ENCODE measurements at regions not wholly inside any gene's neighbourhood (a gene's known extent, or its start where the extent isn't known, plus 50 kb on each side); places are given as distances from the start of the nearest gene placed in this dataset.
A peak's percentile ranks its signal among the peaks of the same experiment; 100 is the strongest.
"Not testable (repeated sequence)": the region's sequence is repeated elsewhere in the genome, so short reads cannot be mapped to it uniquely, and the experiment has no call there.

DNA sequence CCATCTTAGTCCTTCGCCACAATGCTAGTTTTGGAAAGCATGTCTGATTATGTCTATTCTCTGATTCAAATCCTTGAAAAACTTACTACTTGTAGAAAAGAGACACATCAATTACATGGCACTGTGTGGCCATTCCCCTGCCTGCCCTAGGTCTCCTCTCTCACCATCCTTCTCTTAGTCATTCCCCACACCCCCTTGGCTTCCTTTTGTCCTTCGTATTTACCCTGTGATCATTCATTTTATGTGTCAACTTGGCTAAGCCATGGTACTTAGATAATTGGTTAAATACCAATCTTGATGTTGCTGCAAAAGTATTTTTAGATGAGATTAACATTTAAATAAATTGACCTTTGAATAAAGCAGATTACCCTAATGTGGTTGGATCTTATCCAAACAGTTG, 122.9 kb upstream of the CDH11 start:
- Histone ChIP-seq H3K27me3 (ENCODE audit: control insufficient read depth, insufficient read depth, low read length) (no peaks in the 10 kb centered on the region), H3K4me3 (ENCODE audit: low read depth, low read length) (no peak overlapping the region), H3K9ac (ENCODE audit: low read depth, low read length) (no peak overlapping the region), H3K36me3 (ENCODE audit: control insufficient read depth, insufficient read depth, low read length) (no peaks in the 10 kb centered on the region), H3K27ac (ENCODE audit: low read depth, low read length) (no peak overlapping the region), H3K9me3 (ENCODE audit: control insufficient read depth, insufficient read depth, low read length) (no peaks in the 10 kb centered on the region), H3K4me1 (ENCODE audit: control insufficient read depth, insufficient read depth, low read length) (peaks cover 25% of the 10 kb centered on the region)

DNA sequence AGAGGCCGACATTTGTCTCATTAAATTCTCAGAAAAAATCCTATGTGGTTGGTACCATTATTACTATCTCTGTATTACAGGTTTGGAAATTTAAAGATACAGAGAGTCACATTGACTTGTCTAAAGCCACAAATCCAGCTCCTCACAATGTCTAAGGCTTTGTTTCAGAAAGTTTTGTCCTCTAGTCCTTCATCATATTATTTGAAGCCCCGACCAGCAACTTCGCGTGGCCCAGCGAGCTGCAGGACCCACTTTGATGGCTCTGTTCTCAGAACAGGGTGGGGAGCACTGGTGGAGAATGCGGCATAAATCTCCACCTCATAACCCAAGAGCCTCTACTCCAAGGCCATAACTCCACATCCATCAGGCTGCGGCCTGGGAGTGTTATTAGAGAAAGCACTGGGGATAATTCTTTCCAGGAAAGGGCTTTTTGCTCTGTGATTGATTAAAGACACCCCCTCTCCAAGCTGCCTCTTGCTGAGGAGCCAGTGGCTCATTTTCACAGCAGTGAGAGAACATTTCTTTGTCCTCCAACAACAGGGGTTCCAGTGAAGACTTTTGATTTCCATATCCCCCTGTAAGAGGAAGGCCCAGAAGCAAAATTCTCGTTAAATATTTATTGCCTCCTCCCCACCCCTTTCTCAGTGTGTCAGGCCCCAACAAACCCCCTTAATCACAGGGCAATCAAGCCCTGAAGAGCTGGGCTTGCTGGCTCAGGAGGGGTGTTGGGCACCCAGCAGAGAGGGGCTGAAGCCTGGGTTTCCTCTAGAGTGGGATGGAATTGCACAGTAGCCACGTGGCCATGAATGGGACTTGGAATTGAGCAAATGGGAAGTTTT, 113.7 kb upstream of the CDH11 start:
- Histone ChIP-seq H3K36me3 (ENCODE audit: control insufficient read depth, insufficient read depth, low read length) (peaks cover 3% of the 10 kb centered on the region; the same call in 1 of the 2 replicates), H3K27ac (ENCODE audit: low read depth, low read length) (peak overlapping the region; percentile 99), H3K9me3 (ENCODE audit: control insufficient read depth, insufficient read depth, low read length) (no peaks in the 10 kb centered on the region), H3K27me3 (ENCODE audit: control insufficient read depth, insufficient read depth, low read length) (no peaks in the 10 kb centered on the region), H3K9ac (ENCODE audit: low read depth, low read length) (peak overlapping the region; percentile 79), H3K4me3 (ENCODE audit: low read depth, low read length) (peak overlapping the region; percentile 80), H3K4me1 (ENCODE audit: control insufficient read depth, insufficient read depth, low read length) (peaks cover 22% of the 10 kb centered on the region)

DNA sequence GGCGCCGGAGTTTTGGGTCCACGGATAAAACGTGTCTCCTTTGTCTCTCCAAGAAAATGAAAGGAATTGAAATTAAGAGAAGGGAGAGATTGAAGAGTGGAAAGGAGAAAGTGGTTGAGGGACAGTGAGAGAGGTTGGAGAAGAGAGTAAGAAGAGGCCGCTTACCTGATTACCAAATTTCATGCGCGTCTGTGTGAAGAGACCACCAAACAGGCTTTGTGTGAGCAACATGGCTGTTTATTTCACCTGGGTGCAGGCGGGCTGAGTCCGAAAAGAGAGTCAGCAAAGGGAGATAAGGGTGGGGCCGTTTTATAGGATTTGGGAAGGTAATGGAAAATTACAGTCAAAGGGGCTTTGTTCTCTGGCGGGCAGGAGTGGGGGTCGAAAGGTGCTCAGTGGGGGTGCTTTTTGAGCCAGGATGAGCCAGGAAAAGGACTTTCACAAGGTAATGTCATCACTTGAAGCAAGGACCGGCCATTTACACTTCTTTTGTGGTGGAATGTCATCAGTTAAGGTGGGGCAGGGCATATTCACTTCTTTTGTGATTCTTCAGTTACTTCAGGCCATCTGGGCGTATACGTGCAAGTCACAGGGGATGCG, 113.0 kb upstream of the CDH11 start:
- H3K9me3 ChIP-seq (ENCODE audit: control insufficient read depth, insufficient read depth, low read length); H3K36me3 ChIP-seq (ENCODE audit: control insufficient read depth, insufficient read depth, low read length); H3K27me3 ChIP-seq (ENCODE audit: control insufficient read depth, insufficient read depth, low read length): not testable (repeated sequence)
- Histone ChIP-seq H3K4me3 (ENCODE audit: low read depth, low read length) (peak overlapping the region; percentile 80), H3K9ac (ENCODE audit: low read depth, low read length) (peak overlapping the region; percentile 95), H3K4me1 (ENCODE audit: control insufficient read depth, insufficient read depth, low read length) (peaks cover 15% of the 10 kb centered on the region), H3K27ac (ENCODE audit: low read depth, low read length) (peak overlapping the region; percentile 99)

DNA sequence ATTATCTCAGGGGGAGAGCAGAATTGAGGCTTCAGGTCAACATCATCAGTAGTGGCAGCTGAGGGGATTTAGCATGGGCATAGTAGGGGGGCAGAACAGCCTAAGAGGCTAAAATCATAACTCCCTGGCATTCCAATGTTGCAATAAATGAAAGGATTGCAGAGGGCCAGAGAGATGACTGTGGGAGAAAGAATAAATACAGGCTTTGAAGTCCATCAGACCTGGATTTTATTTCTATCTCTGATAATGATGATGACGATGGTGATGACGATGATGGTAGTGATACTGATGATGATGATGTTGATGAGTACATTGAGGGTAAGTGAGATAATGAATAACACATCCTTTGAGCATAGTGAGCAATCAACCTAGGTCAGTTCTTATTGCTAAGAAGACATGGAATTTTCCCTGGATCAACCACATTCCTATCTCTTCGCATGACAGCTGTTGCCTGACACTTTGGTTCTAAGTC, 107.4 kb upstream of the CDH11 start:
- Histone ChIP-seq H3K9ac (ENCODE audit: low read depth, low read length) (no peak overlapping the region), H3K36me3 (ENCODE audit: control insufficient read depth, insufficient read depth, low read length) (peaks cover 31% of the 10 kb centered on the region), H3K27me3 (ENCODE audit: control insufficient read depth, insufficient read depth, low read length) (no peaks in the 10 kb centered on the region), H3K27ac (ENCODE audit: low read depth, low read length) (no peak overlapping the region), H3K4me3 (ENCODE audit: low read depth, low read length) (peak overlapping the region; percentile 42; the same call in 1 of the 2 replicates), H3K4me1 (ENCODE audit: control insufficient read depth, insufficient read depth, low read length) (peaks cover 48% of the 10 kb centered on the region), H3K9me3 (ENCODE audit: control insufficient read depth, insufficient read depth, low read length) (no peaks in the 10 kb centered on the region)

DNA sequence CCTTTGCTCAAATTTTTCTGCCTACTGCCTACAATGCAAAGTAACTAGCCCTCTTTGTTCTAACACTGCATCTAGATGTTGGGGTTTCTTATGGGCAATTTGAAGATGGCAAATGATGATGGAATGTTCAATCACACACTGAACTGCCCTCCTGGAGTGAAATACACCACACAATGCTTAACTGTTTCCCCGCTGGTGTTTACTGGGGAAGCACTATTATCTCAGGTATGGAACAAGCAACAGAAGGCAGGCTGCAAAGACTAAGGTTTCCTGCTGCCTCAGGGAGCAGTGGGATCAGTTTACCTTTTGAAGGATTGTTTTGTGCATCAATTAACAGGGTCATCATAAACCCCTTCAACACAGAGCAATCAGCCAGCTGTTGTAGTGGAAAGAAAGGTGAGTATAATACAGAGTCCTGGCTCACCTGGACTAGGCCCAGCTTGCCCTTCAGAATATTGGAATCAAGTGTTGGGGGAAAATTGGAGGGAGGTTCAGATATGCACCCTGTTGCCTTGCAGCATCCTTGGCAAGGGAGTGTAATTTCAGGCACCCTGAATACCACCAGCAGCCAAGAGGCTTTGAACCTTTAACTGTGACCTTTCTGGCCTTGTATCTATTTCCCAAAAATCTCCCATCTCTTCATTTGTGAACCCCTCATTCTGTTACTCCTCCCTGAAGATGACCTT, 105.4 kb upstream of the CDH11 start:
- Histone ChIP-seq H3K9me3 (ENCODE audit: control insufficient read depth, insufficient read depth, low read length) (no peaks in the 10 kb centered on the region), H3K4me1 (ENCODE audit: control insufficient read depth, insufficient read depth, low read length) (peaks cover 60% of the 10 kb centered on the region), H3K27ac (ENCODE audit: low read depth, low read length) (no peak overlapping the region), H3K9ac (ENCODE audit: low read depth, low read length) (no peak overlapping the region), H3K27me3 (ENCODE audit: control insufficient read depth, insufficient read depth, low read length) (0 out of 2 replicates have a peak, but pooled peaks cover 3% of the 10 kb centered on the region), H3K4me3 (ENCODE audit: low read depth, low read length) (no peak overlapping the region), H3K36me3 (ENCODE audit: control insufficient read depth, insufficient read depth, low read length) (peaks cover 31% of the 10 kb centered on the region)

DNA sequence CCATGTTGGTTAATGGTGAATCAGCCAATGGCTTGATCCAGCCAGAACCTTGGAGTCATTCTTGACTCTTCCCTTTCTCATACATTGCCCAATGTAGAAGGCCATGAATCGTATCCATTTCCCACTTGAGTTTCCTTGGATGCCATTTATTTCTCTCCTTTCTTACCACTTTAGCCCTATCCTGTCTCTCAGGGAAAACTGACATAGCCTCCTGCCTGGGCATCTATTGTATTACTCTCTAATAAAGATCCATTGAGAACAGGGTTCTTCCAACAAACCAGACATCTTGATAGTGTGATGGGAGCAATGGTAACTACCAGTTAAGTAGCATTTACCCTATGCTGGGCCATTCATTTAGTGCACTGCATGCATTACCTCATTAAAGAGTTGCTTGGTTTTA, 104.2 kb upstream of the CDH11 start:
- H3K27me3 ChIP-seq (ENCODE audit: control insufficient read depth, insufficient read depth, low read length) = peaks cover 14% of the 10 kb centered on the region; the same call in 1 of the 2 replicates
- H3K9ac ChIP-seq (ENCODE audit: low read depth, low read length) = no peak overlapping the region
- peaks cover 28% of the 10 kb centered on the region for H3K36me3 ChIP-seq (ENCODE audit: control insufficient read depth, insufficient read depth, low read length)
- H3K4me3 ChIP-seq (ENCODE audit: low read depth, low read length) = no peak overlapping the region
- H3K4me1 ChIP-seq (ENCODE audit: control insufficient read depth, insufficient read depth, low read length) = peaks cover 60% of the 10 kb centered on the region
- H3K9me3 ChIP-seq (ENCODE audit: control insufficient read depth, insufficient read depth, low read length) = no peaks in the 10 kb centered on the region
- no peak overlapping the region for H3K27ac ChIP-seq (ENCODE audit: low read depth, low read length)

DNA sequence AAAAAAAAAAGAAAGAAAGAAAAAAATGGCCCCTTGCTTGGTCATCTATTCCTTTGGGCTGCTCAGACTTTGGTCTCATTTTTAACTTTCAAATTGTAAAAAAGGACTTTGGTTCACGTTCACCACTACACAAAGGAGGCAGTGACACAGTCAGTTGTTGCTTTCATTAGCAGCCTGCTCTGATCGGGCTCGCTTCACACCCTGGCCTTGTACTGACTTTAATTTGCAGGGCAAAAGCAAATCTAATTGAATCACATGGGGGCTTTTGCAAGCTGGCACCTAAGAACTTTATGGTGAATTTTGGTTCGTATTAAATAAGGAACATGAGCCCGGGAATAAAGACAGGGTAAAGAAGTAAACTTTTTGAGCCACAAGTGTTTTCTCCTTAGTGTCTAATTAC, 103.6 kb upstream of the CDH11 start:
- Histone ChIP-seq H3K9ac (ENCODE audit: low read depth, low read length) (no peak overlapping the region), H3K27ac (ENCODE audit: low read depth, low read length) (peak overlapping the region; percentile 57), H3K4me1 (ENCODE audit: control insufficient read depth, insufficient read depth, low read length) (peaks cover 60% of the 10 kb centered on the region), H3K27me3 (ENCODE audit: control insufficient read depth, insufficient read depth, low read length) (peaks cover 20% of the 10 kb centered on the region; the same call in 1 of the 2 replicates), H3K4me3 (ENCODE audit: low read depth, low read length) (no peak overlapping the region), H3K9me3 (ENCODE audit: control insufficient read depth, insufficient read depth, low read length) (no peaks in the 10 kb centered on the region), H3K36me3 (ENCODE audit: control insufficient read depth, insufficient read depth, low read length) (peaks cover 28% of the 10 kb centered on the region)

DNA sequence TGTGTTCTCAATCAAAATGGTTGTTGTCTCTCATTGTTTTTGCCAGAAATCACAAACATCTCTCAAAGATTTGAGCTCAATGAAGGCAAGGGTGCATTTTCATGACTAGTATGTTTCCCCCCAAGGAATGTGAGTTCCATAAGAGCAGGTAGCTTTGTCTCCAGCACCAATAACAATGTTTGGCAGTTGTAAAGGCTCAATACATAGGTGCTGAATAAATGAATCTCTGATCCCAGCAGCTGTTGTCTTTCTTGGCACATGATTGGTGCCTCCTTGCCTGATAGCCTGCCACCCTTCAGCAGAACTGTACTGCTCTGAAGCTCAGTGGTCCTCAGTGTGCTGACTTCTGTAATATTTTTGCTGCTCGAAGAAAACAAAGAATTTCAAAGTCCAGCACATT, 103.1 kb upstream of the CDH11 start:
- Histone ChIP-seq H3K27ac (ENCODE audit: low read depth, low read length) (peak overlapping the region; percentile 57), H3K4me3 (ENCODE audit: low read depth, low read length) (no peak overlapping the region), H3K27me3 (ENCODE audit: control insufficient read depth, insufficient read depth, low read length) (peaks cover 21% of the 10 kb centered on the region; the same call in 1 of the 2 replicates), H3K9me3 (ENCODE audit: control insufficient read depth, insufficient read depth, low read length) (no peaks in the 10 kb centered on the region), H3K4me1 (ENCODE audit: control insufficient read depth, insufficient read depth, low read length) (peaks cover 60% of the 10 kb centered on the region), H3K9ac (ENCODE audit: low read depth, low read length) (no peak overlapping the region), H3K36me3 (ENCODE audit: control insufficient read depth, insufficient read depth, low read length) (peaks cover 25% of the 10 kb centered on the region)

DNA sequence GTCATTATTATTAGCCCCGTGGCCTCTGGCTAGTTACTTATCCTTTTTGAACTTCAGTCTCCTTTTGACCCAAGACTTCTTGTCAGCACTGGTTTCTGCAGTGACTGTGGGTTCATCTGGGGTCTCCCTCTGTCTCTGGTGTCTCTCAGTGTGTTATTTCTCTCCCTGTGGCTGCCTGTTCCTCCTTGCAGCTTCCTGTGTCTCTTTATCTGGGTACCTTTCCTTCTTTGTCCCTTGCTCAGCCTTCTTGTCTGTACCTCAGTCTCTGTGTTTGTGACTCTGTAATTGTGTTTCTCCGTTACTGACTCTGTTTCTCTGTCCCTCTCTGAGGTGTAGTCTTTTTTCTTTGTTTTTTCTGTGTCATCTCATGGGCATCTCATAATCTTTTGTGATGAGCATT, 102.6 kb upstream of the CDH11 start:
- peaks cover 59% of the 10 kb centered on the region for H3K4me1 ChIP-seq (ENCODE audit: control insufficient read depth, insufficient read depth, low read length)
- no peak overlapping the region for H3K9ac ChIP-seq (ENCODE audit: low read depth, low read length)
- peaks cover 21% of the 10 kb centered on the region; the same call in 1 of the 2 replicates for H3K27me3 ChIP-seq (ENCODE audit: control insufficient read depth, insufficient read depth, low read length)
- H3K36me3 ChIP-seq (ENCODE audit: control insufficient read depth, insufficient read depth, low read length) = peaks cover 22% of the 10 kb centered on the region
- no peaks in the 10 kb centered on the region for H3K9me3 ChIP-seq (ENCODE audit: control insufficient read depth, insufficient read depth, low read length)
- H3K27ac ChIP-seq (ENCODE audit: low read depth, low read length) = peak overlapping the region; percentile 57
- H3K4me3 ChIP-seq (ENCODE audit: low read depth, low read length) = no peak overlapping the region

DNA sequence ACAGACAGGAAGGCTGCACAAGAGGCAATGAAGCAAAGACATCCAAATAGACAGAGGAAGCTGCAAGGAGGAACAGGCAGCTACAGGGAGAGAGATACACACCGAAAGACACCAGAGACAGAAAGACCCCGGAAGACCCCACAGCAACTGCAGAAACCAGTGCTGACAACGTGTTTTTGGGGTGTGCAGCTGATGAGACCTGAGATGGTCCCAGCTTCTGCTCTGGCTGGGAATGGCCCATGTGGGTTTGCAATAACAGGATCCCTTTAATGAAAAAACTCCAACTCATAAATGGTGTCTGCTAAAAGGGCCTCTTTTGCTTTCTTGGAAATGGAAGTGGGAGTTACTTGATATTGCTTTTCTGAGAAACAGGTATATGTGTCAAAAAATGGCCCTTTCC, 101.5 kb upstream of the CDH11 start:
- no peak overlapping the region for H3K4me3 ChIP-seq (ENCODE audit: low read depth, low read length)
- H3K36me3 ChIP-seq (ENCODE audit: control insufficient read depth, insufficient read depth, low read length) = peaks cover 11% of the 10 kb centered on the region
- peaks cover 22% of the 10 kb centered on the region for H3K27me3 ChIP-seq (ENCODE audit: control insufficient read depth, insufficient read depth, low read length)
- H3K9ac ChIP-seq (ENCODE audit: low read depth, low read length) = no peak overlapping the region
- no peaks in the 10 kb centered on the region for H3K9me3 ChIP-seq (ENCODE audit: control insufficient read depth, insufficient read depth, low read length)
- H3K4me1 ChIP-seq (ENCODE audit: control insufficient read depth, insufficient read depth, low read length) = peaks cover 53% of the 10 kb centered on the region
- no peak overlapping the region for H3K27ac ChIP-seq (ENCODE audit: low read depth, low read length)

DNA sequence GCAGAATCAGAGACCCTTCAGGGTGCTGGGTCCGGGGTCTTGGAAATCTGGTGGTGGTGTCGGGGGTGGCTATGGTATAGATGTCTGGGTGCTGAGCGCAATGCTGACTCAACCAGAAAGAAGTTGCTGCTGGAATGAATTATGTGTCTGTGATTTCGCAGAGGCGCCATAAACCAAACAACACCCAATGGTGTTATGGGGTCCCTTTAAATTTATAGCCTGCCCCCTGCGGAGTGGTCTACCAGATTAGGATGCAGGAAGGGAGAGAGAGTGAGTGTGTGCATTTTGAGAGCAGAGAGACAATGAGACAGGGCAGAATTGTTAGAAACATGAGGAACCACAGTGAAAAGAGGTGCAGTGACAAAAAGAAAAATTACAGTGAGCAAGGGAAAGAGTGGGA, 100.7 kb upstream of the CDH11 start:
- Histone ChIP-seq H3K27me3 (ENCODE audit: control insufficient read depth, insufficient read depth, low read length) (peaks cover 30% of the 10 kb centered on the region), H3K9ac (ENCODE audit: low read depth, low read length) (no peak overlapping the region), H3K9me3 (ENCODE audit: control insufficient read depth, insufficient read depth, low read length) (no peaks in the 10 kb centered on the region), H3K36me3 (ENCODE audit: control insufficient read depth, insufficient read depth, low read length) (peaks cover 3% of the 10 kb centered on the region), H3K27ac (ENCODE audit: low read depth, low read length) (no peak overlapping the region), H3K4me1 (ENCODE audit: control insufficient read depth, insufficient read depth, low read length) (peaks cover 45% of the 10 kb centered on the region), H3K4me3 (ENCODE audit: low read depth, low read length) (no peak overlapping the region)

All from HUES48 (cell line).